NCI-H510A (cell line): ENCODE measurements at regions not wholly inside any gene's neighbourhood (a gene's known extent, or its start where the extent isn't known, plus 50 kb on each side); places are given as distances from the start of the nearest gene placed in this dataset.

Source experiments
- DNase-seq: peaks from one replicate; lab custom pipeline; 2025; lab: John Stamatoyannopoulos, UW

DNA sequence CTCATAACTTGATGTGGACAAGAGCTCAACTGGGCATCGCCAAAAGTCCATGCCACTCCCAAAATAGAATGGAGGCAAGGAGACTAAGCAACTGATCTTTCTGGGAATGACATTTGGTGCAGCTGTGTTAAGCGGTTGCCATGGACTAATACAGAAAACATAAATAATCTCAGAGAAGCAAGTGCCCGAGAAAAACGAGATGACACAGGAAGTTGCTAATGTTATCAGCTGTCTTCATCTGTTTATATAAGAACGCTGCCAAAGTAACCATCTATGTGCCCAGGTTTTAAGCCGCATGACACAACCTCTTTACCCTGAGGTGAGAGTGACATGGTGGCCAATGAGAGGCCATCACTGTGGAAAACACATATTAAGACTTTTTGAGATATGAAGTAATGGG lies 54.9 kb upstream of the SACS start:
- DNase-seq, result peak; percentile 70

DNA sequence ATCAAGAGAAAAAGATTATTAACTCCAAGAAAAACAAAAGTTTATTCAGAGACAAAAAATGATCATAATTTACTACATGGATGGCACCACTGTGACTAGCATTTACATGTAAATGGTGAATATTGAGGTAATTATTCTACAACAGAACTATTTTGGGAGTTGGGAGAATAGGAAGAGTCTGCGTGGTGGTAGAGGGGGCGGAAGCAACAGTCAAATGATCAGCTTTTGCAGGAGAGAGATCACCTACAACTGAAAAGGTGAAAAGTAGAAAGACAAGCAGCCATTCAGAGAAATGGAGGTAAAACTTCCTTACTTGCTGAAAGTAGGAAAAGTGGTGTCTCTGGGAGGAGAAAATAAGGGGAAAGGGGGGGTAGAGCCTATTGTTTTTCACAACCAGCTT lies 62.8 kb upstream of the SACS start:
- no peak for DNase-seq

GRCh38 chr13:23497191-23497590 lies 63.7 kb upstream of the SACS start:
- DNase-seq, result no peak

DNA sequence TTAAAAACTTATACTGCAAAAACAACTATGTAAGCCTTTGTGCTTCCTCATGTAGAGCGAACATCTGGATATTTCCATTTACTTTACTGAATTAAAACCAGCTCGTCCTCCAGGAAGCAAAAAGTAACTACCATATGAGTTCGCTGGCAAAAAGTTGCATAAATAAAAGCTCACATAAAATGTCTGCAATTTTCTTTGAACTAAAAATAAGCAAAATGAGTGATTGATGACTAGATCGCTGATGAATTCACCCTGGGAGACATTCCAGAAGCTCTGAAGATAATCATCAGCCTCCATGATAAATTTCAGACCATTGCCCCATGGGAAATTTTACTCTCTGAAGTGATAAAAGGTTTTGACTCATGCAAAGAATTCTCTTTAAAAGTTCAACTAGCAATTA lies 67.3 kb upstream of the SACS start:
- DNase-seq, result no peak

GRCh38 chr13:23504180-23504579 lies 66.0 kb upstream of the TNFRSF19 start:
- no peak for DNase-seq

GRCh38 chr13:23505007-23505406 lies 65.2 kb upstream of the TNFRSF19 start:
- no peak for DNase-seq

- DNase-seq, result no peak
Observed at GRCh38 chr13:23506071-23506806, 64.0 kb upstream of the TNFRSF19 start.

DNA sequence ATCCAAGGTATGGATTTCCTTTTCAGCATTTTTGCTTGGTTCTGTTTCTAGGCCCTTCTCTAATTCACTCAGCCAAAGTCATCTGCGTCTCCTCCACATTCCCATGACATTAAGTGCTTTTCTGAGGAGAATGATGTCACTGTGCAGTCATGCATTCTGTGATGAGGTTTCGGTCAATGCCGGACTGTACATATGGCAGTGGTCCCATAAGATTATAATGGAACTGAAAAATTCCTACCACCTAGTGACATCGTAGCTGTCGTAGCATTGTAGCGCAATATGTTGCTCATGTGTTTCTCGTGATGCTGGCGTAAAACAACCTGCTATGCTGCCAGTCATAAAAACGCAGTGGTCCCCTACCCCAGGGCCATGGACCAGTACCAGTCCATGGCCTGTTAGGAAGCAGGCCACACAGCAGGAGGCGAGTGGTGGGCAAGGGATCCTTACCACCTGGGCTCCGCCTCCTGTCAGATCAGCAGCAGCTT lies 63.4 kb upstream of the TNFRSF19 start:
- no peak for DNase-seq

DNA sequence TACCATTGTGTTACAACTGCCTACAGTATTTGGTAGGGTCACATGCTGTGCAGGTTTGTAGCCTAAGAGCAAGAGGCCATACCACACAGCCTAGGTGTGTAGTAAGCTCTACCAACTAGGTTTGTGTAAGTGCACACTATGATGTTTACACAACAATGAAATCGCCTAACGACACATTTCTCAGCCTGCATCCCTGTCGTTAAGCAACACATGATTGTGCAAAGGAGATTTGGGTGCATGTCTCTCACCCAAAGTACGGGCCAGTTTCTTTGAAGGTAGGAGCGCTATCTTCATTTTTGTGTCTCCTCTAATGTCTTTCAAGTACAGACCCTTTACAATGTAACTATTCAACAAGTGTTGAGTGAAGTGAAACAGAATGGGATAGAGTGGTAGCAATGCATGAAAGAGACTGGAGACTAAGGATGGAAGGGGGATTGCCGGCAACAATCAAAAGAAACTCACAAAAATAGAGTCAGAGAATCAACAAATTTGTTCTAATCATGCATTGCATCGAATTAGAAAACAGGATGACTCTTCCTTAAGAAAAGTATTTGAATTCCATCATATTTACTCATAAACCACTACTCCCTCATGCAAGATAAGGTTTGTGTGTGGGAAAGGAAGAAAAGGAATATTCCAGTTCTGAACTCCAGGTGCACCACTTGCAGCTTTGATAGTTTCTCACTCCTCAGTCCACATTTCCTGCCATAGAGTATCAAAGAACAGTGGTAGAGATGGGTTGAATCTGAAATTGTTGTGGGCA lies 60.2 kb upstream of the TNFRSF19 start:
- DNase-seq, result no peak

- DNase-seq, result no peak
Observed at GRCh38 chr13:23510544-23510916, 59.7 kb upstream of the TNFRSF19 start.

DNA sequence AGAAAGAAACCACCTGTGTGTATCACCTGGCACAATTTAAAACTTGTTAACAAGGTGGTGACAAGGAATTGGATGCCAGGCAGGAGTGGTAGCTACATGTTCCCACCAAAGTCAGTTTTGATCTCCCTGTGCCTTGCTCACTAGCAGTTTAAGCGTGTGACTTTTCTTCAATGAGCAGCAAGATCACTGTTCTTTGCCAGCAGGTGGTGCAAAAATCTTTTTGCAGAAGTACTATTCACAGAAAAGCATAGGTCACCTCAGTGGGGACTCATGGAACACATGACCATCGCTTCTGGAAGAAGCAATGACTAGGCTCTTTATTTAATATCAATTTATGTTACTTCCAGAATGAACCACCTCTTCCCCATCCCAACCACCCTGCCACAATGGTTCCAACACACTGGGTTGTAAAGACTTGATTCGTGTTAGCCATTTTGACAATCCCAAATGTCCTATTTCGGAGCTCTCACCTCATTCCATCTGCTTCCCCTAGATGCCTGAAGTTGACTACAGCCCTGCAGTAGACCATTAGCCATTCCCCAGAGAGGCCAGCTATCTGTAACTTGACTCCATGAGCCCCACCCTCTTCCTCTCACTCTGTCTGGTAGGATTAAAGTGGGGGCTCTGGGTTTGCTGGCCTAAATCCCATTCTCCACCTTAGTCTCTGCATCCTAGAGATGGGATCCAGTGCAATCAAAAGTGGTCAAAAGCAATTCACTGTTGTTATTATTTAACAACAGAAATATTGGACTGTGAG lies 59.1 kb upstream of the TNFRSF19 start:
- DNase-seq, result no peak

GRCh38 chr13:23512762-23513395 lies 57.3 kb upstream of the TNFRSF19 start:
- DNase-seq, result no peak

- DNase-seq, result no peak
Observed at GRCh38 chr13:23513455-23513854, 56.8 kb upstream of the TNFRSF19 start.

DNA sequence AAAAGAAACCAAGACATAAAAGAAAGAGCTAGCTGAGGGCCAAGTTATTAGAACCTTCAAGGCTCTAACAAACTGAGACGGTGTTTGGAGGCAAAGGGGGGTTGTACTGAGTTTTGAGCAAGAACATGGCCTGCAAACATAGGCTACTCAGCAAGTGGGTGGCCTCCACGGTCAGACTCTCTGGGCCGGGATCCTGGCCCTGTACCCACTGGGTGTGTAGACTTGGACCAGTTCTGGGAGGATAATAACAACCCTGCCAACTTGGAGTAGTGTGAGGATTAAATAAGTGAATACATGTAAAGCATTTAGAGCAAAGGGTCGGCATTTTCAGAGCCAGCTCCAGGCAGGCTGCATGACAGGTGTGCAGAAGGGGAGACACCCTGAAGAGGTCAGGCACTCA lies 56.1 kb upstream of the TNFRSF19 start:
- no peak for DNase-seq

DNA sequence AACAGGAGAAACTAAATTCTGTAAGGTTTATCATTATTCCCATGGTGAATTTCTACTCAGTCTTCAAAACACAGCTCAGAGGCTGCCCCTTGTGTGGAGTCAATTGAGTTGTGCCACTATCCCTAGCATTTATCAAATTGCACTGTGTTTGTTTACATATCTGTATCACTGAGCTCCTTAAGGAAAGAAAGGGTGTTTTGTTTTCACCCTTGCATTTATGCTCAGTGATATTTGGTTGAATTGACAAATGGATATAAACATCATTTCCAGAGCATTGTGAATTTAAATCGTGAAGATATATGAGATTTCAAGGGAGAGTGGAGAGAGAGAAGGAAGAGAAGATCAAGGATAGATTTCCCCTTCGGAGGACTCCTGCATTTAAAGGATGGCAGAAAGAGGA lies 55.1 kb upstream of the TNFRSF19 start:
- DNase-seq, result no peak

- no peak for DNase-seq
Observed at GRCh38 chr13:23516190-23516589, 54.0 kb upstream of the TNFRSF19 start.

- DNase-seq, result no peak
Observed at GRCh38 chr13:23516702-23517101, 53.5 kb upstream of the TNFRSF19 start.

GRCh38 chr13:23518231-23518630 lies 52.0 kb upstream of the TNFRSF19 start:
- no peak for DNase-seq
